Coronary artery (tissue), 2 donors: ENCODE measurements at regions not wholly inside any gene's neighbourhood (a gene's known extent, or its start where the extent isn't known, plus 50 kb on each side); places are given as distances from the start of the nearest gene placed in this dataset.

Experiments used
- DNase-seq: peaks from one replicate; pipeline ENCODE4 v3.0.0-alpha.2; 2017; ENCODE audit warnings: low spot score
- H3K27ac ChIP-seq, 2 donors: fragments of 200-600 bp; sonication (generic); one replicate each; pipeline ENCODE4 v1.5.1; 2016 to 2019
- H3K4me3 ChIP-seq: fragments of 200-600 bp; sonication (generic); 2 replicates; pipeline ENCODE4 v1.5.1; 2016; ENCODE audit warnings: mild to moderate bottlenecking, moderate library complexity
- TF ChIP-seq, protein P1 (sequence below): fragments of 200-600 bp; sonication (generic); IDR thresholded peaks from one replicate; pipeline ENCODE4 v1.5.1; 2019; ENCODE audit warnings: antibody characterized with exemption

DNA sequence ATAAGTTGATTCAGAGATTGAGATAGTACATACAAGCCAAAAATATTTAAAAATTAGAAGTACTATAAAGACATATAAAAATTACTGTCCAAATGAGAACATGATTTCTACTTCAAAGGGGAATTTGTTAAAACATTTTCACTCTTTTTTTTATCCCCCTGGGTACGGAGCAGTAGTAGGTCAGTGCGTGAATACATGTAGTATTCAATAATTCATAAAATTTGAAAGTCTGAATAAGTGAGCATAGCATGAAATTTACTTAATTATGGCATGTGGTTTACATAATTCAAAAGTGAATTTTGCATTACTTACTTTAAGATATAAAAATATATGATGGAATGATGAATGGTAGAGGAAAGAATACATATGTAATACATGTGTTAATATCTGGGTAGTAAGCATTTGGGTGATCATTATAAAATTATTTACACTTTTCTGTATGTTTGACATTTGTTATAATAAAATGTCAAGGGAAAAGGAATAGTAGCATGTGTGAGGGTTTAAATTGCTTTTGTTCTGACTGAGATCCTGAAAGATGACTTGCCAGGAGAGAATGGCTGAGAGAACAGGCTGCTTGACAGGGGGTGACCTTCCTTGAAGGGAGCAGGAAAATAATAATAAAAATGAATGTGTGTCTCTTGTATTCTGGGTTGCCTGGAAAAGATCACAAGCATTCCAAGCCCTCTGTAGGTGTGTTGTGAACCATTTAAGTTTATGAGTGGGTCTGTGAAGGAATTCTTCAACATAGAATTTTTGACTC, 1178.8 kb downstream of the ZPLD1 start:
- no peak overlapping the region for H3K4me3 ChIP-seq
- H3K27ac ChIP-seq: no peak overlapping the region
- TF ChIP-seq, protein P1, sequence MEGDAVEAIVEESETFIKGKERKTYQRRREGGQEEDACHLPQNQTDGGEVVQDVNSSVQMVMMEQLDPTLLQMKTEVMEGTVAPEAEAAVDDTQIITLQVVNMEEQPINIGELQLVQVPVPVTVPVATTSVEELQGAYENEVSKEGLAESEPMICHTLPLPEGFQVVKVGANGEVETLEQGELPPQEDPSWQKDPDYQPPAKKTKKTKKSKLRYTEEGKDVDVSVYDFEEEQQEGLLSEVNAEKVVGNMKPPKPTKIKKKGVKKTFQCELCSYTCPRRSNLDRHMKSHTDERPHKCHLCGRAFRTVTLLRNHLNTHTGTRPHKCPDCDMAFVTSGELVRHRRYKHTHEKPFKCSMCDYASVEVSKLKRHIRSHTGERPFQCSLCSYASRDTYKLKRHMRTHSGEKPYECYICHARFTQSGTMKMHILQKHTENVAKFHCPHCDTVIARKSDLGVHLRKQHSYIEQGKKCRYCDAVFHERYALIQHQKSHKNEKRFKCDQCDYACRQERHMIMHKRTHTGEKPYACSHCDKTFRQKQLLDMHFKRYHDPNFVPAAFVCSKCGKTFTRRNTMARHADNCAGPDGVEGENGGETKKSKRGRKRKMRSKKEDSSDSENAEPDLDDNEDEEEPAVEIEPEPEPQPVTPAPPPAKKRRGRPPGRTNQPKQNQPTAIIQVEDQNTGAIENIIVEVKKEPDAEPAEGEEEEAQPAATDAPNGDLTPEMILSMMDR: no peak
- DNase-seq: no peak

DNA sequence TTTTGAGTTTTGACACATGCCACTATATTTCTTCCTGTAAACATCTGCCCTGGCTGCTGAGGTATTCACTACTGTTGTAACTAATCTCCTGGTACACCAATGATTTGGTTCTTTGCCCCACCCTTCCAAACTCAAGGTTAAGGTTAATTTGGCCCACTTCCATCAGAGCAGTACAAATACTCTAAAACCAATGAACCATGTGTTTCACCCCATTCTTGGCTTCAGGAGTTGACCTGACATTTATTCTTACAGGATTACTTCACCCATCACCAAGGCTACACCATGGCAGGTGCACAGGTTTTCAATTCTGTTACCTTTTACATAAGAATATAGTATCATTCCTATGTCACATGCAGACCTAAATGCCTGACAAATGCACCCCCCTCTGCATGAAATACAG, 1179.9 kb downstream of the ZPLD1 start:
- TF ChIP-seq, protein P1: no peak
- DNase-seq: no peak
- no peak overlapping the region for H3K27ac ChIP-seq

DNA sequence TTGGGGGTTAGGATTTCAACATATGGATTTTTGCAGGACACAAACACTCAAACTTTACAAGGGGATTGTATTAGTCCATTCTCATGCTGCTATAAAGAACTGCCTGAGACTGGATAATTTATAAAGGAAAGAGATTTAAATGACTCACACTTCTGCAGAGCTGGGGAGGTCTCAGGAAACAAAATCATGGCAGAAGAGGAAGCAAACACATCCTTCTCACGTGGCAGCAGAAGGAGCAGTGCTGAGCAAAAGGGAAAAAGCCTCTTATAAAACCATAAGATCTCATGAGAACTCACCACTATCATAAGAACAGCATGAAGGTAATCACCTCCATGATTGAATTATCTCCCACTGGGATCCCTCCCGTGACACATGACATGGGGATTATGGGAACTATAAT, 1183.1 kb downstream of the ZPLD1 start:
- TF ChIP-seq, protein P1: no peak
- no peak overlapping the region for H3K27ac ChIP-seq
- H3K4me3 ChIP-seq: no peak overlapping the region
- DNase-seq: no peak

More for the DNA sequence above, 1179.9 kb downstream of the ZPLD1 start:
- no peak overlapping the region for H3K4me3 ChIP-seq

DNA sequence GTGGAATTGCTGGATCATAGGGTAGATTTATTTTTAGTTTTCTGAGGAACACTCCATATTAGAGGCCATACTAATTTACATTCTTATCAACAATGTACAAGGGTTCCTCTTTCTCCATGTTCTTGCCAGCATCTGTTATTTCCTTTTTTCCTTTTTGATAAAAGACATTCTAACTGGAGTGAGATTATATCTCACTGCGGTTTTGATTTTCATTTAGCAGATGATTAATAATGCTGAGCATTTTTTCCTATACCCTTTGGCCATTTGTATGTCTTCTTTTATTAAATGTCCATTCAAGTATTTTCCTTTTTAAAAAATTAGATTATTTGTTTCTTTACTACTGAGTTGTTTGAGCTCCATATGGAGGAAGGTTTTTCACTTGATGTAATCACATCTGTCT, 1189.5 kb downstream of the ZPLD1 start:
- Histone ChIP-seq H3K27ac (no peak overlapping the region), H3K4me3 (no peak overlapping the region)
- DNase-seq: no peak
- TF ChIP-seq, protein P1: no peak

DNA sequence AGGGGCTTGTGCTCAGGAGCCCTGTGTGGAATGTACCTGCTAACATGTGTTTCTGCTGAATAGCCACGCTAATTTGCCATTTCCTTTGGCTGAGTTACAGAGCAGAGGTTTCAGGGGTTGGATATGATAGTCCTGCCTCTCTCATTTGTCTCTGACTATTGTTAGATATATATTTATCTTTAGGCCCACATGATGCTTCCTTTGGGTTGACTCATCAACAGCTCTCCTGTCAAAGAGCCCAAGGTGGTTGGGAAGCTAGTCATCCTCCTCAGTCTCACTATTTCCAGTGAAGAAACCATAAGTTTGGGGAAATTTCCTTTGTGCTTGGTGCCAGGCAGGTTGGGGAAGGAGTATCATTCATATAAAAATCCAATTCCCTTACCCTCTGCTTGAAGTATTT, 1194.6 kb downstream of the ZPLD1 start:
- Histone ChIP-seq H3K27ac (no peak overlapping the region), H3K4me3 (no peak overlapping the region)
- TF ChIP-seq, protein P1: no peak
- no peak for DNase-seq

DNA sequence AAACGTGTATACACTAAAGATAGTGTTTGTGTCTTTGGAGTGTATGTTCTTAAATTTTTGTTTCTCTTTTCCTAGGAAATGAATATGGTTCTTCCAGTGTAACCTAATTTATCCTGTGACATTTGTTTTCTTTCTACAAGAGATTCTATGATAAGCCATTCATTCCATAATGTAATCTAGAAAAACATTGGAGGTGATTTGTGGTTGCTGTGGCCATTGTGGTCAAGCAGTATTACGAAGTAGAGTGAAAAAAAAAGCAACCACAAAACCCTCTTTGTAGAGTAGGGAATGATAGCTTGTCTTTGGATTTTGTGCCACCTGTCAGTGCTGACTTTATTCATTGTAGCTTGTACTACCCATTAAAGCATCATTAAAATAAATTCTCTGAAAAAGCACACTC, 1209.6 kb downstream of the ZPLD1 start:
- no peak overlapping the region for H3K4me3 ChIP-seq
- TF ChIP-seq, protein P1: no peak

DNA sequence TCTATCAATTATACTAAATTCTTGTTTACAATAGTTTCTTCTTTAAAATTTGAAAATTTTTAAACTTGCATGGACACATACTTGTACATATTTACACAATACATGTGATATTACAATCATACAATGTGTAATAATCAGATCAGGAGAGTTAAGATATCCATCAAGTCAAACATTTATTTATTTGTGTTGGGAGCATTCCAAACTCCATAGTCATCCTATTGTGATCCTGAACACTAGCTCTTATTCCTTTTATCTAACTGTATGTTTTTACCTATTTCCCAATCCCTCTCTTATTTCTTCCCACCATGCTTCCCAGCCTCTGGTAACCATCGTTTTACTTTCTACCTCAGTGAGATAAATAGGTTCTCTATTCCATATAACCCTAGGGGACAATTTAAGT, 1219.2 kb downstream of the ZPLD1 start:
- TF ChIP-seq, protein P1: no peak
- H3K4me3 ChIP-seq: no peak overlapping the region

More for the DNA sequence above, 1209.6 kb downstream of the ZPLD1 start:
- H3K27ac ChIP-seq: no peak overlapping the region
- no peak for DNase-seq

More for the DNA sequence above, 1219.2 kb downstream of the ZPLD1 start:
- no peak overlapping the region for H3K27ac ChIP-seq
- DNase-seq: no peak
